Endothelial cell of umbilical vein (primary cell): ENCODE measurements at regions not wholly inside any gene's neighbourhood (a gene's known extent, or its start where the extent isn't known, plus 50 kb on each side); places are given as distances from the start of the nearest gene placed in this dataset.

Source experiments
- BruUV-seq: library from RNA; stranded (reverse); fragments of 400-500 nt; replicated peaks from 2 replicates; lab custom pipeline; 2021; lab: Mats Ljungman, UMichigan
- CTCF ChIA-PET: fragments of 300-600, 350-600 bp; sonication (Branson Sonifier 250); formaldehyde crosslinking; loops from one replicate; lab custom pipeline; 2021; ENCODE audit warnings: antibody characterized with exemption, inconsistent platforms; lab: Charles Lee
- POLR2A ChIA-PET: fragments of 300-600, 350-600 bp; sonication (Branson Sonifier 250); formaldehyde crosslinking; loops from one replicate; lab custom pipeline; 2021; ENCODE audit warnings: antibody characterized with exemption, inconsistent platforms; lab: Charles Lee
- DNase-seq: peaks from one replicate; pipeline ENCODE4 v3.0.0-alpha.2; 2011; ENCODE audit warnings: low read depth, low spot score
- FAIRE-seq: peaks from 2 replicates; lab custom pipeline; 2011; peaks lifted over from hg19 to GRCh38; lab: Jason Lieb, UNC
- H2AFZ ChIP-seq: 2 replicates; pipeline ENCODE4 v1.6.0; 2012; ENCODE audit warnings: low read depth, low read length, control low read depth, inconsistent platforms
- H3K27ac ChIP-seq: 2 replicates; pipeline ENCODE4 v1.5.1; 2011; ENCODE audit warnings: low read depth, mild to moderate bottlenecking, control low read depth, low read length, moderate library complexity; ENCODE audit not compliant: insufficient read depth
- H3K27me3 ChIP-seq, 2 experiments: 2 replicates each; pipeline versions ENCODE4 v1.6.0 to v1.6.1; 2011; ENCODE audit warnings: low read length in 2 of 2, mixed read lengths in 1 of 2; ENCODE audit not compliant: control insufficient read depth in 2 of 2, insufficient read depth in 2 of 2
- H3K36me3 ChIP-seq, 2 experiments: 2 replicates in 1 of 2; 3 replicates in 1 of 2; pipeline ENCODE4 v1.5.1; 2011; ENCODE audit warnings: low read length in 2 of 2, mild to moderate bottlenecking in 1 of 2, moderate library complexity in 1 of 2; ENCODE audit not compliant: control insufficient read depth in 2 of 2, insufficient read depth in 2 of 2; ENCODE audit errors: extremely low read depth in 1 of 2
- H3K4me1 ChIP-seq: 3 replicates; pipeline ENCODE4 v1.5.1; 2011; ENCODE audit warnings: mild to moderate bottlenecking, low read length; ENCODE audit not compliant: control insufficient read depth, insufficient read depth; ENCODE audit errors: extremely low read depth
- H3K4me2 ChIP-seq: 2 replicates; pipeline ENCODE4 v1.6.1; 2011; ENCODE audit warnings: low read length, control low read depth, mixed read lengths; ENCODE audit not compliant: insufficient read depth
- H3K4me3 ChIP-seq, 3 experiments: fragments of 200-600 bp in 1 of 3; sonication (generic), shearing (Covaris generic) in 1 of 3; replicated peaks in 1 of 3; 2 replicates each; pipeline ENCODE4 v1.5.1; 2011 to 2016; ENCODE audit warnings: control low read depth in 3 of 3, low read length in 3 of 3, mild to moderate bottlenecking in 2 of 3, inconsistent platforms in 1 of 3, low read depth in 1 of 3, moderate library complexity in 1 of 3; ENCODE audit not compliant: insufficient read depth in 1 of 3
- H3K79me2 ChIP-seq: 2 replicates; pipeline ENCODE4 v1.6.0; 2012; ENCODE audit warnings: low read length, inconsistent platforms; ENCODE audit not compliant: control insufficient read depth, insufficient read depth
- H3K9ac ChIP-seq: replicated peaks from 2 replicates; pipeline ENCODE3; 2011; ENCODE audit warnings: low read length, control low read depth; ENCODE audit not compliant: insufficient read depth; ENCODE audit errors: extremely low read depth
- H3K9me1 ChIP-seq: replicated peaks from 3 replicates; pipeline ENCODE4 v1.6.0; 2011; ENCODE audit warnings: mild to moderate bottlenecking, low read length; ENCODE audit not compliant: control insufficient read depth, insufficient read depth; ENCODE audit errors: extremely low read depth
- H3K9me3 ChIP-seq: replicated peaks from 2 replicates; pipeline ENCODE4 v1.5.1; 2012; ENCODE audit warnings: low read length, inconsistent platforms; ENCODE audit not compliant: control insufficient read depth, insufficient read depth
- H4K20me1 ChIP-seq: replicated peaks from 2 replicates; pipeline ENCODE3; 2011; ENCODE audit warnings: mild to moderate bottlenecking, low read length; ENCODE audit not compliant: control insufficient read depth, insufficient read depth; ENCODE audit errors: extremely low read depth
- CTCF ChIP-seq, 2 donors: IDR thresholded peaks; 1 replicate in 1 of 2; 2 replicates in 1 of 2; pipeline ENCODE4 v1.5.1; 2011; ENCODE audit warnings: low read length in 2 of 2, mild to moderate bottlenecking in 2 of 2, moderate library complexity in 2 of 2, control low read depth in 1 of 2, inconsistent platforms in 1 of 2, low read depth in 1 of 2; ENCODE audit not compliant: insufficient read depth in 1 of 2; ENCODE audit errors: extremely low read depth in 1 of 2
- EZH2 ChIP-seq: IDR thresholded peaks from 2 replicates; pipeline ENCODE4 v1.6.1; 2012; ENCODE audit warnings: borderline replicate concordance, low read depth, mild to moderate bottlenecking, moderate library complexity, low read length, inconsistent platforms; ENCODE audit not compliant: severe bottlenecking
- FOS ChIP-seq: IDR thresholded peaks from 2 replicates; pipeline ENCODE4 v1.6.1; 2011; ENCODE audit warnings: mild to moderate bottlenecking, low read length, moderate library complexity, borderline replicate concordance; ENCODE audit not compliant: insufficient read depth
- GATA2 ChIP-seq: IDR thresholded peaks from 2 replicates; pipeline ENCODE4 v1.7.0; 2011; ENCODE audit warnings: low read depth, mild to moderate bottlenecking, moderate library complexity, mixed read lengths, low read length; ENCODE audit not compliant: insufficient read length, insufficient read depth
- JUN ChIP-seq: IDR thresholded peaks from 2 replicates; pipeline ENCODE4 v1.6.1; 2011; ENCODE audit warnings: borderline replicate concordance, low read depth; ENCODE audit not compliant: insufficient read length, insufficient read depth
- MAX ChIP-seq: IDR thresholded peaks from 2 replicates; pipeline ENCODE4 v1.6.1; 2011; ENCODE audit not compliant: insufficient read depth, insufficient read length
- MYC ChIP-seq: IDR thresholded peaks from one replicate; pipeline ENCODE4 v1.6.1; 2011; ENCODE audit warnings: mild to moderate bottlenecking, low read depth, low read length
- POLR2A ChIP-seq: IDR thresholded peaks from 2 replicates; pipeline ENCODE4 v1.6.1; 2012; ENCODE audit warnings: low read depth, mild to moderate bottlenecking, control low read depth, low read length
- POLR2AphosphoS5 ChIP-seq: IDR thresholded peaks from 2 replicates; pipeline ENCODE4 v1.6.1; 2012; ENCODE audit warnings: low read depth, mild to moderate bottlenecking, control low read depth, low read length, moderate library complexity; ENCODE audit not compliant: insufficient read depth
- dilution Hi-C: fragments of 300-500 bp; cut with MboI; formaldehyde crosslinking; loops from one replicate; pipeline ENCODE4 v1.15.0; 2019; ENCODE audit warnings: low sequenced_read_pairs; ENCODE audit not compliant: extremely low pct_ligation_motif_present
- intact Hi-C: fragments of 100-400 bp; cut with micrococcal nuclease; formaldehyde crosslinking; loops from one replicate; pipeline ENCODE4 v1.10.0; 2022

- Histone ChIP-seq H3K9me3 (no peaks in the 10 kb centered on the region), H3K4me3 (no peak overlapping the region), H3K4me2 (no peak overlapping the region), H3K36me3 (no peaks in the 10 kb centered on the region), H3K4me1 (peaks cover 23% of the 10 kb centered on the region), H3K79me2 (no peaks in the 10 kb centered on the region), H4K20me1 (no peaks in the 10 kb centered on the region), H3K27me3 (no peaks in the 10 kb centered on the region), H3K9me1 (no peaks in the 10 kb centered on the region), H2AFZ (no peak overlapping the region), H3K27ac (no peak overlapping the region), H3K9ac (no peak overlapping the region)
- dilution Hi-C loops, result no loop called here
- POLR2A ChIA-PET, result no interaction called here
- no peak for TF ChIP-seq POLR2AphosphoS5
- TF ChIP-seq FOS, result no peak
- no peak for TF ChIP-seq GATA2
- TF ChIP-seq CTCF (IDR thresholded peaks at IDR 0.05; ENCODE audit: extremely low read depth in 1 of 2, insufficient read depth in 1 of 2, low read depth in 1 of 2, low read length in 2 of 2), result no peak
- no peak for TF ChIP-seq POLR2A
- TF ChIP-seq EZH2, result no peak
- TF ChIP-seq MYC, result no peak
- no peak for TF ChIP-seq MAX
- TF ChIP-seq JUN, result no peak
- BruUV-seq, result no TSS peak
- intact Hi-C loops, result no loop called here
- DNase-seq, result no peak
- FAIRE-seq, result no peak
- CTCF ChIA-PET, result interaction anchor here (1.4 kb wide), 1 partner anchor 48 kb away, joined by 4 read pairs; no protein-coding TSS in a partner anchor
Observed at GRCh38 chr2:189364607-189365006, 76.7 kb upstream of the WDR75 start.
